BE2C (cell line): ENCODE measurements at regions not wholly inside any gene's neighbourhood (a gene's known extent, or its start where the extent isn't known, plus 50 kb on each side); places are given as distances from the start of the nearest gene placed in this dataset.

Experiments used
- DNase-seq: peaks from one replicate; pipeline ENCODE4 v3.0.0-alpha.2; 2020
- H3K27me3 ChIP-seq: fragments of 250-450 bp; sonication (Bioruptor Pico); 2 replicates; pipeline ENCODE4 v1.5.1; 2020; ENCODE audit warnings: mild to moderate bottlenecking
- H3K36me3 ChIP-seq: fragments of 250-450 bp; sonication (Bioruptor Pico); 2 replicates; pipeline ENCODE4 v1.5.1; 2020; ENCODE audit warnings: mild to moderate bottlenecking
- H3K4me1 ChIP-seq: fragments of 250-450 bp; sonication (Bioruptor Pico); 2 replicates; pipeline ENCODE4 v1.5.1; 2020
- H3K4me3 ChIP-seq: 2 replicates; pipeline ENCODE4 v1.5.1; 2011; ENCODE audit warnings: low read depth, low read length
- H3K9me3 ChIP-seq: fragments of 250-450 bp; sonication (Bioruptor Pico); 2 replicates; pipeline ENCODE4 v1.5.1; 2020
- TF ChIP-seq, protein P1 (sequence below): IDR thresholded peaks from 2 replicates; pipeline ENCODE4 v1.5.1; 2012; ENCODE audit warnings: mild to moderate bottlenecking, low read depth, low read length

DNA sequence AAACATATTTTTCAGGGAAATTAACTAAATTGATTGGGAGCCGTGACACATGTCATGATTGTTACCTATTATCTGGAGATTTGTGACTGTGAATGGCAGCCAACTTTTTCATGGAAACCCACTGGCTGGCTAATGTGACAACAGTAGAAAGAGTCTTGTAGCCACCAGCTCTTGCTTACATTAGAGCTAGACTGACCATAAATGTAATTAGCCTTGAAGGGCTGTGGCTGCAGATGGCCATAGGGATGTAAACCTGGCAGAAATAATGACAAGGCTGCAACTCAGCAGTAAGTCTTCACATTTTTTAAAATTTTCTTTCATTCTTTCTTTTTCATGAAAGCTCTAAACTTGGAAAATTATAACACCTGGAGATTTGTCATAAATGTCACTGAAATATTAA lies 168.2 kb upstream of the ROBO2 start:
- peak; percentile 38 for DNase-seq

GRCh38 chr3:76872999-76873398 lies 166.9 kb upstream of the ROBO2 start:
- H3K36me3 ChIP-seq: no peaks in the 10 kb centered on the region
- H3K4me1 ChIP-seq: 0 out of 2 replicates have a peak, but pooled peaks cover 9% of the 10 kb centered on the region
- no peak for DNase-seq
- H3K4me3 ChIP-seq: no peak overlapping the region
- TF ChIP-seq, protein P1, sequence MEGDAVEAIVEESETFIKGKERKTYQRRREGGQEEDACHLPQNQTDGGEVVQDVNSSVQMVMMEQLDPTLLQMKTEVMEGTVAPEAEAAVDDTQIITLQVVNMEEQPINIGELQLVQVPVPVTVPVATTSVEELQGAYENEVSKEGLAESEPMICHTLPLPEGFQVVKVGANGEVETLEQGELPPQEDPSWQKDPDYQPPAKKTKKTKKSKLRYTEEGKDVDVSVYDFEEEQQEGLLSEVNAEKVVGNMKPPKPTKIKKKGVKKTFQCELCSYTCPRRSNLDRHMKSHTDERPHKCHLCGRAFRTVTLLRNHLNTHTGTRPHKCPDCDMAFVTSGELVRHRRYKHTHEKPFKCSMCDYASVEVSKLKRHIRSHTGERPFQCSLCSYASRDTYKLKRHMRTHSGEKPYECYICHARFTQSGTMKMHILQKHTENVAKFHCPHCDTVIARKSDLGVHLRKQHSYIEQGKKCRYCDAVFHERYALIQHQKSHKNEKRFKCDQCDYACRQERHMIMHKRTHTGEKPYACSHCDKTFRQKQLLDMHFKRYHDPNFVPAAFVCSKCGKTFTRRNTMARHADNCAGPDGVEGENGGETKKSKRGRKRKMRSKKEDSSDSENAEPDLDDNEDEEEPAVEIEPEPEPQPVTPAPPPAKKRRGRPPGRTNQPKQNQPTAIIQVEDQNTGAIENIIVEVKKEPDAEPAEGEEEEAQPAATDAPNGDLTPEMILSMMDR: no peak
- H3K27me3 ChIP-seq: no peaks in the 10 kb centered on the region
- no peaks in the 10 kb centered on the region for H3K9me3 ChIP-seq

More for the DNA sequence above, 168.2 kb upstream of the ROBO2 start:
- no peaks in the 10 kb centered on the region for H3K36me3 ChIP-seq
- TF ChIP-seq, protein P1: no peak
- H3K27me3 ChIP-seq: no peaks in the 10 kb centered on the region
- H3K4me1 ChIP-seq: 0 out of 2 replicates have a peak, but pooled peaks cover 9% of the 10 kb centered on the region
- no peaks in the 10 kb centered on the region for H3K9me3 ChIP-seq
- H3K4me3 ChIP-seq: no peak overlapping the region

DNA sequence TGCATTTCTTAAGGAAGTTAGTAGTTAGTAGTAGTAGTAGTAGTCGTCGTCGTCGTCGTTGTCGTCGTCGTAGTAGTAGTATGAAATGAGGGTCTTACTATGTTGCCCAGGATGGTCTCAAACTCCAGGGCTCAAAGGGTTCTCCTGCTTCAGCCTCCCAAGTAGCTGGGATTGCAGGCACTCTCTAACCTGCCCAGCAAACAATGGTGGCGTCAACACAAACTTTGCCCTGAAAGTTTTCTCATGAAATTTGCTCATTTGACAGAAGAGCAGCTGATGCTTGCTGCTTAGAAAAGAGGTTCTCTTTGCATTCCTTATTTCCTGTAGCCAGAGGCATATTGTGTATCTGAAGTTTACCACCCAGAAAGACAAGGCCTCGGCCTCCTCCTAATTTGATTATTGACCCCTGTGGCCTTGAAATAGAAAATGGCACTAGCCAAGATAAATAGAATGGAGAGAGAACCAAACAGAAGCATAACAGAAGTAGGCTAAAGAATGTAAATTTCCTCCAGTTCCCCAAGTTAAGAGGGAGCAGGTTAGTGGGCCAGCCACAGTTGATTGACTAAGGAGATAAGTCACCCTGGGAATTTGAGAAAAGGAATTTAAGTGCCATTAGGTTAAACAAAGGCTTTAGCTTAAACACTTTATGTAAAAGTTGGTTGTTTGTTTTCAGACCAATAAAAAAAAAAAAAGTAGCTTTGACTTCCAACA lies 166.2 kb upstream of the ROBO2 start:
- DNase-seq: no peak
- Histone ChIP-seq H3K27me3 (no peaks in the 10 kb centered on the region), H3K4me3 (no peak overlapping the region), H3K9me3 (no peaks in the 10 kb centered on the region), H3K36me3 (no peaks in the 10 kb centered on the region), H3K4me1 (0 out of 2 replicates have a peak, but pooled peaks cover 9% of the 10 kb centered on the region)
- TF ChIP-seq, protein P1: no peak

- TF ChIP-seq, protein P1: no peak
- Histone ChIP-seq H3K9me3 (no peaks in the 10 kb centered on the region), H3K27me3 (no peaks in the 10 kb centered on the region), H3K36me3 (no peaks in the 10 kb centered on the region), H3K4me3 (no peak overlapping the region), H3K4me1 (no peaks in the 10 kb centered on the region; the same call in 1 of the 2 replicates)
- DNase-seq: no peak
Measured at GRCh38 chr3:76879959-76880358, 159.9 kb upstream of the ROBO2 start.

DNA sequence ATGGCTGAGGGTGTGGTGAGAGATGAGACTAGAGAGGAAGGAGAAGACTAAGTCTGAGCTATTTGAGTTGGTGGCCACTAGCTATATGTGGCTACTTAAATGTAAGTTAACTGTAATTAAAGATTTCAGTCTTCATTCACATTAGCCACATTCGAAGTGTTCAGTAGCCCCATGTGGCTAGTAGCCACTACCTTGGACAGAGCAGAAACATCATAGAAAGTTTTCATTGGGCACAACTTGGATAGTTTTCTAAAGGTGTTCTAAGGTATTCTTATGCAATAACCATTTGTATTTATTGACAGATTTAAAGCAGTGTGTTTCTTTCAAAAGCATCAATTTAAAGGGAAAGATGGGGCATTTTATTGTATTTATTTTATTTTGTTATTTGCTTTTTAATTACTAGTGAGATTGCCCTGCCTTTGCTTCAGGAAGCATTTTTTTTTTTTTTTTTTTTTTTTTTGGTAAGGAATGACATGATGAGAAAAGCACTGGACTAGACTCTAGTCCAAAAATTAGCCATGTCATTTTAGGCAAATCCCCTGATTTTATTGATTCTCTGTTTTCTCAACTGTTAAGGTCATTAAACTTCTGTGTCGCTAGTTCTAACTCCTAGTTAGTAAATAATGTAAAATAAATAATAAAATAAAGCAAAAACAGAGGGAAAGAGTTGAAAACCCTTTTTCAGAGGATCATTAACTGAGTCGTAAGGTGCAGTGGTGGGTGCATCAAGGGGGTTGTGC lies 153.0 kb upstream of the ROBO2 start:
- Histone ChIP-seq H3K36me3 (no peaks in the 10 kb centered on the region; the same call in 1 of the 2 replicates), H3K4me3 (no peak overlapping the region), H3K4me1 (no peaks in the 10 kb centered on the region), H3K9me3 (no peaks in the 10 kb centered on the region), H3K27me3 (no peaks in the 10 kb centered on the region)
- no peak for DNase-seq
- TF ChIP-seq, protein P1: no peak

DNA sequence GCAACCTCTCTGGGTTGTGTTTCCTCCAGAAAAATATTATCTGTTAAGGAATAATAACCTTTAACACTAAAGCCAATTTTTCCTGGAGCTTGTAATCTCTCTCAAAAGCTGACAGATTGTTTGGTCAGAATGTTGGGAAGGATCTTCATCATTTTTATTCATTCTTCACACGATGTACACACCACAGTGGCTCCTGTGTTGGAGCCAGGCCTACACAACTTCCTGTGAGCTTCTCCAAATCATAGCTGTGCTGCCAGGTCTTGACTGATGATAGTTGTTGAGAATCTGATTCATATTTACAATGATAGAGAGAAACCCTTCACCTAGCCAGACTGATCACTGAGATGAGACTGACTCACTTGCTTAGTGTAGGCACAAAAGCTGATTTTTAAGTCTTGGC lies 151.0 kb upstream of the ROBO2 start:
- Histone ChIP-seq H3K4me1 (no peaks in the 10 kb centered on the region), H3K4me3 (no peak overlapping the region), H3K36me3 (no peaks in the 10 kb centered on the region; the same call in 1 of the 2 replicates), H3K9me3 (no peaks in the 10 kb centered on the region), H3K27me3 (no peaks in the 10 kb centered on the region)
- DNase-seq: no peak
- TF ChIP-seq, protein P1: no peak
